ENCODE measurements at regions not wholly inside any gene's neighbourhood (a gene's known extent, or its start where the extent isn't known, plus 50 kb on each side); places are given as distances from the start of the nearest gene placed in this dataset.

GRCh38 chr14:106069804-106070625 is 543.6 kb downstream of the TMEM121 start:
- no peak for TF ChIP-seq FOSL1 (IDR thresholded peaks at IDR 0.05; ENCODE audit: insufficient read depth, low read depth, low read length)
- TF ChIP-seq CHD2 (IDR thresholded peaks at IDR 0.05; ENCODE audit: low read length) = no peak
- no peak for TF ChIP-seq CTCF (IDR thresholded peaks at IDR 0.05; ENCODE audit: control extremely low read depth in 1 of 3, insufficient read depth in 1 of 3, low read depth in 1 of 3, low read length in 3 of 3)
- TF ChIP-seq HDAC2 (IDR thresholded peaks at IDR 0.05; ENCODE audit: borderline replicate concordance in 1 of 2, low read depth in 2 of 2, low read length in 2 of 2) = no peak
- TF ChIP-seq POLR2AphosphoS5 (IDR thresholded peaks at IDR 0.05; ENCODE audit: low read depth, low read length) = no peak

Measured in H1 (cell line).